ENCODE measurements at regions not wholly inside any gene's neighbourhood (a gene's known extent, or its start where the extent isn't known, plus 50 kb on each side); places are given as distances from the start of the nearest gene placed in this dataset.

DNA sequence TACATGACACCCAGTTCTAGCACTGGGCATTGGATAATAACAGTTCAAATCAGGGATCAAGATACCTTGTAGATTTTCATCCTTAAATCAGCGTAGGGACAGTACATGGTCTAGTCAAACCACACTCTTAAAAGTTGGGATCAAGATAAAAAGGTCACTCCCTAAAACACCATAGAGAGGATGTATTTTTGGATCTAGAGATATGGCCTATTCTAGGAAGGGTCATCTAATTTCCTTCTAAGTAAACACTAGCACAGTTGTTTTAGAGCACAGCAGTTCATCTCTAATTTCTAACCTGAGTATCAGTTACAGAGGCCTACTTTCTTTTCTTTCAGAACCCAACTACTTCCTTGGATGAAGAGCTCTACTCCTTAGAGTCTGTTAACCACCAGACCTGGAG, 166.4 kb upstream of the GRIN3A start:
- Histone ChIP-seq H3K36me3 (ENCODE audit: control insufficient read depth in 2 of 4, insufficient read depth in 4 of 4, low read length in 3 of 4) (no peaks in the 10 kb centered on the region), H4K5ac (ENCODE audit: insufficient read length, low read depth, low read length) (no peak overlapping the region), H2AFZ (ENCODE audit: low read length) (no peak overlapping the region), H3K27ac (ENCODE audit: low read depth, low read length) (no peak overlapping the region), H3K9me3 (ENCODE audit: insufficient read depth in 2 of 2, low read depth in 1 of 2, low read length in 1 of 2) (no peaks in the 10 kb centered on the region), H4K20me1 (replicated peaks in 1 of 2; ENCODE audit: control insufficient read depth in 1 of 2, insufficient read depth in 2 of 2, low read length in 2 of 2) (no peaks in the 10 kb centered on the region), H3K18ac (ENCODE audit: extremely low read depth, low read length) (no peak overlapping the region), H3K9ac (replicated peaks in 1 of 4; ENCODE audit: extremely low read depth in 1 of 4, low read depth in 3 of 4, low read length in 3 of 4) (no peak overlapping the region), H4K8ac (ENCODE audit: extremely low read depth, insufficient read depth, low read length) (no peak overlapping the region), H3K56ac (replicated peaks; ENCODE audit: insufficient read length, low read depth, low read length) (no peak overlapping the region), H2BK5ac (ENCODE audit: low read depth, low read length) (no peak overlapping the region), H3K79me1 (ENCODE audit: low read depth, low read length) (no peaks in the 10 kb centered on the region), H2BK12ac (ENCODE audit: low read depth, low read length) (no peak overlapping the region), H2BK15ac (ENCODE audit: low read length) (no peak overlapping the region), H3K4me2 (ENCODE audit: insufficient read depth in 1 of 2, low read depth in 2 of 2, low read length in 2 of 2) (no peak overlapping the region), H3K79me2 (ENCODE audit: control insufficient read depth in 1 of 2, insufficient read depth in 2 of 2, low read length in 2 of 2) (no peaks in the 10 kb centered on the region), H3K23ac (ENCODE audit: insufficient read length) (no peak overlapping the region), H3K4me1 (replicated peaks in 1 of 4; ENCODE audit: control insufficient read depth in 3 of 4, insufficient read depth in 4 of 4, low read length in 3 of 4) (no peaks in the 10 kb centered on the region), H2BK120ac (replicated peaks; ENCODE audit: low read depth, low read length) (no peak overlapping the region), H3K23me2 (ENCODE audit: low read depth, low read length) (no peaks in the 10 kb centered on the region), H3K4me3 (ENCODE audit: extremely low read depth in 1 of 4, insufficient read depth in 2 of 4, low read depth in 3 of 4, low read length in 4 of 4) (no peak overlapping the region), H2BK20ac (ENCODE audit: low read length) (no peak overlapping the region), H3K4ac (replicated peaks; ENCODE audit: insufficient read length, low read depth, low read length) (no peak overlapping the region), H3K14ac (ENCODE audit: insufficient read length) (no peak overlapping the region), H2AK5ac (ENCODE audit: low read depth, low read length) (no peak overlapping the region), H3K27me3 (replicated peaks in 1 of 4; ENCODE audit: control insufficient read depth in 3 of 4, extremely low read depth in 1 of 4, insufficient read depth in 3 of 4, low read length in 3 of 4) (no peaks in the 10 kb centered on the region), H4K91ac (replicated peaks; ENCODE audit: insufficient read length, low read length) (no peak overlapping the region)
- DNase-seq (ENCODE audit: low read depth in 1 of 2, low spot score in 2 of 2) (no peak), FAIRE-seq (no peak)
- ChIA-PET POLR2A (ENCODE audit: partially characterized antibody) (no interaction called here), CTCF (ENCODE audit: partially characterized antibody) (no interaction called here)
- TF ChIP-seq POLR2A (IDR thresholded peaks at IDR 0.05; ENCODE audit: control extremely low read depth in 1 of 2, low read depth in 2 of 2, low read length in 2 of 2) = no peak
- no peak for TF ChIP-seq TAF7 (optimal IDR thresholded peaks at IDR 0.05; ENCODE audit: borderline replicate concordance, low read depth, low read length)
- whole genome bisulfite sequencing, 2 experiments (ENCODE audit: extremely low coverage in 1 of 2, insufficient coverage in 1 of 2, insufficient read length in 1 of 2, insufficient replicate concordance in 2 of 2, low coverage in 1 of 2, low lambda C conversion rate in 2 of 2, missing lambda C conversion rate in 1 of 2) = 95% methylated on average over 1 of the region's 1 CpG; no CpG with 5 or more reads in 1 of the 2 experiments

All from H1 (cell line).